ENCODE measurements at regions not wholly inside any gene's neighbourhood (a gene's known extent, or its start where the extent isn't known, plus 50 kb on each side); places are given as distances from the start of the nearest gene placed in this dataset.

- TF ChIP-seq EP300 (IDR thresholded peaks at IDR 0.05) (no peak), POLR2A (IDR thresholded peaks at IDR 0.05) (no peak), CTCF (IDR thresholded peaks at IDR 0.05) (no peak), POLR2AphosphoS5 (IDR thresholded peaks at IDR 0.05) (no peak)
Observed at GRCh38 chr4:153096344-153096743, 107.9 kb upstream of the TRIM2 start.
